Transverse colon (tissue), 3 donors: ENCODE measurements at regions not wholly inside any gene's neighbourhood (a gene's known extent, or its start where the extent isn't known, plus 50 kb on each side); places are given as distances from the start of the nearest gene placed in this dataset.

Experiments used
- POLR2A ChIP-seq: fragments of 450-650 bp; IDR thresholded peaks from one replicate; pipeline ENCODE4 v1.6.1; 2016; ENCODE audit warnings: antibody characterized with exemption, mild to moderate bottlenecking, moderate library complexity
- POLR2AphosphoS5 ChIP-seq, 3 donors: sonication (generic); formaldehyde crosslinking; IDR thresholded peaks; one replicate each; pipeline ENCODE4 v1.6.1; 2016; ENCODE audit warnings: antibody characterized with exemption in 3 of 3

DNA sequence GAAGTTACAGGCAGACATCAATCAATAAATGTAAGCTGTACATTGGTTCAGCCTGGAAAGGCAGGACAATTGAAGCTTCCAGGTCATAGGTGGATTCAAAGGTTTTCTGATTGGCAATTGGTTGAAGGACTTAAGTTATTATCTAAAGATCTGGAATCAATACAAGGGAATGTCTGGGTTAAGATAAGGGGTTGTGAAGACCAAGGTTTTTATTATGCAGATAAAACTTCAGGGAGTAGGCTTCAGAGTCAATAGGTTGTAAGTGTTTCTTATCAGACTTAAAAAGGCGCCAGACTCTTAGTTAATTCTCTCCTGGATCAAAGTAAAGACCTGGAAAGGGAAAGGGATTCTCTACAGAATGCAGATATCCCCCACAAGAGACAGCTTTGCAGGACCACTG is 935.4 kb downstream of the TBC1D22A start:
- no peak for TF ChIP-seq POLR2AphosphoS5 (IDR thresholded peaks at IDR 0.05)
- no peak for TF ChIP-seq POLR2A
